GM21360 (cell line): ENCODE measurements at regions not wholly inside any gene's neighbourhood (a gene's known extent, or its start where the extent isn't known, plus 50 kb on each side); places are given as distances from the start of the nearest gene placed in this dataset.
"Not testable (repeated sequence)": the region's sequence is repeated elsewhere in the genome, so short reads cannot be mapped to it uniquely, and the experiment has no call there.

Source experiments
- ATAC-seq: cut with Tn5 transposase; IDR thresholded peaks from one replicate; pipeline ENCODE4 v1.9.1; 2021; ENCODE audit warnings: mild to moderate bottlenecking, moderate library complexity; ENCODE audit not compliant: unreplicated experiment

- peak; percentile 26 for ATAC-seq
Observed at GRCh38 chr5:18749763-18750162, 1115.5 kb downstream of the TAF11L14 start.

GRCh38 chr5:18752317-18752716 is 1118.1 kb downstream of the TAF11L14 start:
- no peak for ATAC-seq

- no peak for ATAC-seq
Observed at GRCh38 chr5:18754201-18754600, 1119.9 kb downstream of the TAF11L14 start.

GRCh38 chr5:18761801-18762200 is 1127.5 kb downstream of the TAF11L14 start:
- peak; percentile 84 for ATAC-seq

- no peak for ATAC-seq
Observed at GRCh38 chr5:18764161-18764560, 1129.9 kb downstream of the TAF11L14 start.

DNA sequence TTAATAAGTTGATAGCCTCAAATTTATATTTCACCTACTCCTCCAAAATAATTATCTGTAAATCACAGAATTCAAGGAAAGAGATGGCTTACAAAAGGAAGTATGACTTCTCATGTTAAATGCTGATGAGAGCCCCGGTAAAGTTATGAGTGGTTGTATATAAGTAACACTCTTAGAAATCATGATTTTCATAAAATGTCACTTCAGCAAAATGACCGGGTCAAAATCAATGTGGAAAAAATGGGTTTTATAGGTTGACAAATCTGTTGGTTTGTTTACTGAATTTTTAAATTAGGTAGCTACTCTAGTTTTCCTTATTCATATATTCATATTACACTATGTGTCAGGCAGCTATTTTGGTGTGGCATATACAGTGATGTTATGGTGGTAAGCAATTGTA is 1131.0 kb downstream of the TAF11L14 start:
- no peak for ATAC-seq

DNA sequence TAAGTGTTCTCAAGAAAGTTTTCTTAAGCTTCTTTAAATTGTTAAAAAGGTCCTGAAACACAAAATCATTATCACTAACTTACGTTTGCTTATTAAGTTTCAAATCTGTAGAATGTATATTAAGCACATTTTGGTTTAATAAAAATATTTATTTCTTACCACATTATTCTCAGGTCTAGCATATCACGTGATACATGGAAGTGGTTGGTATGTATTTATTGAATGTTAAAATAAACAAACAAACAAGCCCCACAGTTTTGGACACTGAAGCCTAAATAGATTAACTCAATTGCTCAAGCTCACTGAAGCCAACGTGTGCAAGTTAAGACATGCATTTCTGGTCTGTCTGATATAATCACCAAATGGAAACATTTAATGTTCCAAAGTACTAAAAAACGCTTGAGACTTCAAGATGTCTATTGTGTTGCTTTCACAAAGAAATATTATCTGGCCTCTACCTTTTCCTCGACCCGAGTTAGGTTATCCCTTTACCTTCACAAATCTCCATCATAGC is 1136.9 kb downstream of the TAF11L14 start:
- no peak for ATAC-seq

GRCh38 chr5:18772475-18772874 is 1138.2 kb downstream of the TAF11L14 start:
- no peak for ATAC-seq

DNA sequence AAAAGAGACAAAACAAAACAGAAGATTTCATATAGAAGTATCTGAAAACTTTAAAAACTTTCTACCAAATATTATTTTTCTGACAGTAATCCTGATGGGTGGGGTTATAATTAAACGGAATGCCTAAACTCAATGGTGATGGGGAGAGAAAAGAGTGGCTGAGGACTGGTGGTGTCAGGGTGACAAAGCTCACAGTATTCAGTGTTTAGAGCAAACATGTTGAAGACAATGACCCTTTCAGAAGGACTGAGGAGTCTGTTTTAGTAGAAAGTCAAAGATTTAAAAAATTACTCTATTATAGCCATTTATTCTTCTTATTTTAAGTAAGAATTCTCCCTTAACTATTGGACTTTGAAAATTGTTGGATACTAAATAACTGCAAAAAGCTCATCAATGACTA is 1144.0 kb downstream of the TAF11L14 start:
- ATAC-seq, result no peak

DNA sequence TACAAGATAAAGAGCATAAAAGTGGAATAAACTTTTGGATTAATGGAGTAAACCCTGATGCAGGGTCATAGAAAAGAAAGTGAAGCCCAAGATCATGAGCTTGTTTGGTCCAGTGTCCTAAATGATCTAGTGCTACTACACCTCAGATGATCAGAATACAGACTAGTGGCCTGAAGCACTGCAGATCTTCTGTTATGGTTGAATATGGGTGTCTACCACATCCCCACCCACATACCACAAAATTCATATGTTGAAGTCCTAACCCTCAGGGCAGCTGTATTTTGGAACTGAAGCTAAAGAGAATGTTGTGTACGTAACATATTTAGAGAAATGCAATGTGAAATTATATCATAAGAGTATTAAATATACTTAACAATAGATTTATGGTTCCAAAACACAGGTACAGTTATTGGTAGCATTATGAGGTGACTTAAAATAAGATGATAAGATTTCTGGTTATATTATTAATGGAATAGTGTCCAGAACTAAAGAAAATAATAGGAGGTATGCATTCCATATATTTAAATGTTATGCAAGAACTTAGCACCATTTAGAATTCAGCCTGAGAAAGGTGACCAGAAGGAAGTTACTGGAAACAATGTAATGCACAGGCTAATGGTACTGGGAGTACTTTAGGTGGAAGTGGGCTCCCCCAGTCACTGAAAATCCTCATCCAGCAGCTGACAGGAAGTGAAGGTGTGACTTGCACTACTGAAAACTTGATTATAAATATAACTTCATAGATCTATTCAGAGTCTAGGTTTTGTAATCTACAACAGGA is 1155.1 kb downstream of the TAF11L14 start:
- ATAC-seq, result no peak

GRCh38 chr5:18792145-18792544 is 1157.9 kb downstream of the TAF11L14 start:
- ATAC-seq, result no peak

- ATAC-seq, result no peak
Observed at GRCh38 chr5:18797222-18797621, 1163.0 kb downstream of the TAF11L14 start.

- ATAC-seq, result no peak
Observed at GRCh38 chr5:18798058-18798457, 1163.8 kb downstream of the TAF11L14 start.

GRCh38 chr5:18799482-18800128 is 1165.3 kb downstream of the TAF11L14 start:
- no peak for ATAC-seq

DNA sequence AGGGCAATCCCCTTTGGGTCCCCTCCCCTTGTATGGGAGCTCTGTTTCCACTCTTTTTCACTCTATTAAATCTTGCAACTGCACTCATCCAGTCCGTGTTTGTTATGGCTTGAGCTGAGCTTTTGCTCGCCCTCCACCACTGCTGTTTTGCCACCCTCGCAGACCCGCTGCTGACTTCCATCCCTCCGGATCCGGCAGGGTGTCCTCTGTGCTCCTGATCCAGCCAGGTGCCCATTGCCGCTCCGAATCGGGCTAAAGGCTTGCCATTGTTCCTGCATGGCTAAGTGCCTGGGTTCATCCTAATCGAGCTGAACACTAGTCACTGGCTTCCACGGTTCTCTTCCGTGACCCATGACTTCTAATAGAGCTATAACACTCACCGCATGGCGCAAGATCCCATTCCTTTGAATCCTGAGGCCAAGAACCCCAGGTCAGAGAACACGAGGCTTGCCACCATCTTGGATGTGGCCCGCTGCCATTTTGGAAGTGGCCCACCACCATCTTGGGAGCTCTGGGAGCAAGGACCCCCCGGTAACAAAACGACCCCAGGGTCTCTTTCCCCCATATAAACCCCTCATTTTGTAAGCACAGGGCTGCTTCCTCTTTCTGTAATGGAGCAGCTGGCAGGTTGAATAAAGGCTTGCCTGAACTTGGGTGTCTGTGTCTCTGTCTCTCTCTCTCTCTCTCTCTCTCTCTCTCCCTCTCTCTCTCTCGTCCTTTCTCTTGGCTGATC is 1166.2 kb downstream of the TAF11L14 start:
- ATAC-seq, result no peak

DNA sequence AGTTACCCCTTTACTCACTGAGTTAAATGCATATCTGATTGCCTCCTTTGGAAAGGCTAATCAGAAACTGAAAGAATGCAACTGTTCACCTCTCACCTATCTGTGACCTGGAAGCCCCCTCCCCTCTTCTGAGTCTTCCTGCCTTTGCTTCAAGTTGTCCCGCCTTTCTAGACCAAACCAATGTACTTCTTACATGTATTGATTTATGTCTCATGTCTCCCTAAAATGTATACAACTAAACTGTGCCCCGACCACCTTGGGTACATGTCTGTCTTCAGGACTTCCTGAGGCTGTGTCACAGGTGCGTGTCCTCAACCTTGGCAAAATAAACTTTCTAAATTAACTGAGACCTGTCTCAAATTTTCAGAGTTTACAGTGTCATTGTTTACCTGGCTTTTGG is 1167.2 kb downstream of the TAF11L14 start:
- ATAC-seq, result not testable (repeated sequence)

GRCh38 chr5:18802336-18802735 is 1168.1 kb downstream of the TAF11L14 start:
- no peak for ATAC-seq

GRCh38 chr5:18805376-18805775 is 1171.1 kb downstream of the TAF11L14 start:
- no peak for ATAC-seq

GRCh38 chr5:18807256-18808149 is 1173.2 kb downstream of the TAF11L14 start:
- no peak for ATAC-seq

DNA sequence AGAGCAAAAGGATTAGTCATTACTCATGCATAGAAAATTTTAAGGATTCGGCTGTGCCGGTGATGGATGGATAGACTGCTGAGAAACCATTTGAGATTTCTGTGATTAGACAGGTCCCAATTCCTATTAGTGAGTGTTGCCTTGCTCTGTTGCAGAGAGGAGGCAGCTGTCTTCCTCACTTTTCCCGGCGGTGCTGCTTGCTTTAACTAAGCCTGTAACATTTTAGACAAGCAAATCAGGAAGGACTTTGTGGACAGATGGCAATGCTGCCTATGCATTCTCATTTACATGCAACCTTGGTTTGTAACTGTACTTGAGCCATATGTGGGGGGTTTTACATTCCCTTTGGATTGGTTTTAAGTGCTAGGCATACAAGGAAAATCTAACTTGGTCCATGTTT is 1176.3 kb downstream of the CDH18 start:
- no peak for ATAC-seq

GRCh38 chr5:18828351-18828750 is 1159.6 kb downstream of the CDH18 start:
- ATAC-seq, result no peak
